NCI-H1417 (cell line): ENCODE measurements at regions not wholly inside any gene's neighbourhood (a gene's known extent, or its start where the extent isn't known, plus 50 kb on each side); places are given as distances from the start of the nearest gene placed in this dataset.
A peak's percentile ranks its signal among the peaks of the same experiment; 100 is the strongest.

Experiments
- DNase-seq, 3 experiments: peaks; one replicate each; lab custom pipeline; 2025; lab: John Stamatoyannopoulos, UW

DNA sequence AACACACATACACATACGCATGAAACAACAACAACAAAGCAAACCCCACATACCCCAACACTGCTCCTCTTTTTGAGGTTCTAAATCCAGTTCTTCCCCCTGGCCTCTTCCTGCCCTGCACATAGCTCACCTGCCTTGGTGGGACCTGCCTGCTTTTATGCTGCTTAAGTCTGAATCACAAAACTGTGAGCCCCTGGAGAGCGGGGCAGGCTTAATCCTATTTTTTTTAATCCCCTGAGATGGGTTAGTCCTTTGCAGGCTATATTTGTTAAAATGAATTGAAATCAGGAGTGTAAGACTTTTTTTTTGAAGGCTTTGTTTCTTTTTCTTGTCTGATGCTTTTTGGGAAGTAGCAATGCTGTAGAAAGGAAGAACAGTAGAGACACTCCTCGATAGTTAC is 84.6 kb upstream of the MAX start:
- no peak for DNase-seq

DNA sequence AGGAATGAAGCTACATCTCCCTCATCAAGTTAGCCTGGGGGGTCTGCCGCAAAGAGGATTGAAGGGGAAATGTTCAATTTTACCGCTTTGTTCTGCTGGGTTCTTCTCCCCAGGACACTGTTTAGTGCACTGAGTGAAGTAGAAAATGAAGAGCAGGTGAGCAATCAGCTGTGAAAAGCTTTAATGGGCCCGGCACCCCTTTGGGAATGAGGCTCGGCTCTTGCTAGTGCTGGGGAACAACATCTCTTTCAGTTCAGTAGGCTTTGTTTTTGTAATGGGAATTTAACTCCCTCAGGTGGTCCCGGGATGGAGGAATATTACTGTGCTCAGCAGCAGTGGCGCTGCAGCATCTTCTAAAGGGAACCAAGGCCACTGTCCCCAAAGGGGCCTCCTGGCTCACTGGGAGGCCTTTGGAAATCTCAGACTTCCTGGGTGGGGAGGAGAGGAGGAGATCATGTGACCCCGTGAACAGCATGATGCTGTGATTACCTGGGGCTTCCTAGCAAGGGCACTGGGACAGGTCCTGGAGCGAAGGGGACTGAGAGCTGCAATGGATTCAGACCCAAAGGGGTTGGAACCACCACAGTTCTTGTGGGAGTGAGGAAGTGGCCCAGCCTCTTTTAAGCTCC is 85.2 kb upstream of the MAX start:
- peak in 2 of 3 experiments; percentile 16 to 38 for DNase-seq

DNA sequence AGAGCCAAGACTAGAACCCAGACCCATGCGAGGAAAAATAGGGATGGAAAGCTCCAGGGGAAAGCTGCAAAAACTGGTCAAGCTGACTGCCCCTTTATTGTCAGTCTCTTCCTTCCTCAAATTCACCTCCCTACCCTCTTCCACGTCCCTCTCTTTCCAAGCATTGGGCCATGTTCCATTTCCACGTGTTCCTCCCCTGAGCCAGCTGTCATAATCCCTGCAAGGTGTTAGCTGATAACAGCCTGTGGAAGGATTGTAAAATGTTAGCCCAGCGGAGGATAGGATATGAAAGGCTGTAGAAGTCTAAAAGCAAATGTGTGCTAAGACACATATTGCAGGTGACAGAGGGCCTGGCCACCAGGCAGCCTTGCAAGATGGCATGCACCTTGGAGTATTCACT is 88.0 kb upstream of the MAX start:
- DNase-seq, result no peak

DNA sequence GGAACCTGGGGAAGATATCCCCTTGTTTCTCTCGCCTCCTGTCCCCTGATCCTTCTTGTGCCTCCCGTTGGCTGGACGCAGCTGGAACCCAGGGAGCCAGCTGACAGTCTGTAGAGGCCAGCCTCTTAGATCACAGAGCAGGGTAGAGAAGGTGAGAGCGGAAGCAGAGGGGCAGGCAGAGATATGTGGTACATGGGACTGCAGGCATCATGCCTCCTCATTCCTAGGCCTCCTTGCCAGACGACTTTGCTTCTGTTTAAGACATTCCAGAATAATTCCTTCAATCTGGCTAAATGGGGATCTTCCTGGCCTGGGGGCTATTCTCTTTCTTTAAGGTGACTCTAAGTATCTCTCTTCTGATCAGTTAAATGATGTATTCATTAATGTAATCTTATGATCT is 89.4 kb upstream of the MAX start:
- DNase-seq, result no peak

DNA sequence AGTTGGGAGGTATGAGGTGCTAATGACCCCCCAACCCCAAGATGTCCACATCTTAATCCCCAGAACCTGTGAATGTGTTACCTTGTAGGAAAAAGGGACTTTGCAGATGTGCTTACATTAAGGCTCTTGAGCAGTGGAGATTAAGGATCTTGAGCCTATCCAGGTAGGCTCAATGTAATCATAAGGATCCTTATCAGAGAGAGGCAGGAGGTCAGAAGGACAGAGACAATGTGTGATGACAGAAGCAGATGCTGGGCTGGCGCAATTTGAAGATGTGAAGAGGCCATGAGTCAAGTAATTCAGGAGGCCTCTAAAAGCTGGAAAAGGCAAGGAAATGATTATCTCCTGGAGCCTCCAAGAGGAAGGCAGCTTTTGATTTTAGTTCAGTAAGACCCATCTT is 90.4 kb upstream of the MAX start:
- no peak for DNase-seq

DNA sequence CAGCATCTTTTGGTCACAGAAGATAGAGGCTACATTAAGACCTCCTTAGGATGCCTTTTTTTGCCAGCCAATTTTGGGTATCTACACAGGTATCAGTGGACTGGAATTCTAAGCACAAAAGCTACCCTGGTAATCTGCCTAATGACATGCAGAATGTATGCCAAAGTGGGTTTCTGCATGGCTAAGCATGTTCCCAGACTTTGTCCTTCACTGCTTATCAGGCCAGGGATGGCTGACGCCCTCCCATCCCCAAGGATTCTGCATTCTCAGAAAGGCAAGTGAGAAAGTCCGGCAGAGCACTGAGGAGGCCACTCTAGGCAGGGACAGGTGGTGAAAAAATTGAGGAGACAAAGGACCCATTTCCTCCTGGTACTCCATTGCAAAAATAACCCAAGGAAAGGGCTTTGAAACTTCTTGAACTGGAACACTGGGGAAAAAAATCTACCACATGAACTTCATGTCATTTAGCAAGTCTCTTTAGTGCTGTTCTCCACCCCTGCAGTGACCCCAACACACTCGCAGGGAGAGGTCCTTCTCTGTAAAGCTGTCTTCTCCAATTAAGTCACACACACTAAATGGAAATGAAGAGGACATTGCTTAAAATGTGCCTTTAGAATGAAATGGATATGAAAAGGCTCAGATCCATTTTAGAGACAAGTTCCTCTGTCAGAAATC is 91.7 kb upstream of the MAX start:
- DNase-seq, result no peak

DNA sequence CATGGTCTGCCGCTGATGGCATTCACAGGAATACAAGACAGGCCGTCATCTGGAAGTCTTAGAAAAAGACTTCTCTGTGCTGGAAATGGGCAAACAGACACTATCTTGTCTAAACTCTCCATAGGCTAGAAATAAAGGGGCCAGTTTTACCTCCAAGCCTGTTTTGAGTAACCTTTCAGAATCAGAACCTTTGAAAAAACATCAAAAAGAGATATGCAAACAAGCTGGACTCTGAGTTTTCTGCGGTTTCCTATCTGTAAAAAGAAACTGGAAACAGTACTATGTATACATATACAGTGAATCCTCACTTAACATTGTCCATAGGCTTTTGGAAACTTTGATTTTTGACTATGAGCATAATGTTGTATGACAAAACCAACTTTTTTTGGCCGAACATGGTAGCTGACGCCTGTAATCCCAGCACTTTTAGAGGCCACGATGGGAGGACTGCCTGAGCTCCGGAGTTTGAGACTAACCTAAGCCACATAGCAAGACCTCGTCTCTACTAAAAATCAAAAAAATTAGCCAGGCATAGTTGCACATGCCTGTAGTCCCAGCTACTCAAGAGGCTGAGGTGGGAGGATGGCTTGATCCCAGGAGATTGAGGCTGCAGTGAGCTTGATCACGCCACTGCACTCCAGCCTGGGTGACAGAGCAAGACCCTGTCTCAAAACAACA is 92.9 kb upstream of the MAX start:
- DNase-seq, result no peak

DNA sequence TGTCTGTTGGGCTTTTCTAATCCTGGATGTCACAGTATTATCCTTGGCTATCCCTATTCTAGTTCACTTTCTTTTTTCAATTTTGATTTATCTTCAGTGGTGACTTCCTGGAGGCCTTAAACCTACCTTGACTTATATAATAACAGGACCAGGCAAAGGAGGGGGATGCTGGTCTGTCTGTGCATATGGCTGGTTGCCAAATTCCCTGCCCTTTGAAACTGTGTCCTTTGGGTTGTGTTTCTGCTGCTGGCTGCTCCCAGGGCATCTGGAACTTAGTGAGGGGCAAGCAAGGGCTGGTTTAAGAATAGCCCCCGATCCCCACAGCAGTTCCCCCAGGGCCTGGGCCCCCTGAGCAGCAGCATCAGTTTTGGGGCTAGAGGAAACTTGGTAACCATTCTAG is 96.0 kb upstream of the MAX start:
- DNase-seq, result no peak

DNA sequence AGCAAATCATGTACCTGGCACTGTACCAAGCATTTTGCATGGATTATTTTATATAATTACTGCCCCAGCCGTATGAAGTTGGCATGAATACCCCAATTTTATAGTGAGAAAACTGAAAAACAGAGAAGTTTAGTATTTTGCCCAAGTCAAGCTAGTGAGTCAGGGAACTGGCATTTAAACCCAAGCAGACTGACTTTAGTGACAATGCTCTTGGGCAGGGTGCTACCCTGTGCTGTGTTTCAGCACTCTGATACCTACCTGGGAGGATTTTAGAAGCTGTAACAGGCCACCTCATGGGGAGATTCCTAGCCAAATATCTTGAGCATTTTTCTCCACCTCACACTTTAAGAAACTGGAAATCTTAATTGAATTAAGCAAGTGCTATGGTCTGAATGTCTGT is 98.1 kb upstream of the MAX start:
- no peak for DNase-seq

DNA sequence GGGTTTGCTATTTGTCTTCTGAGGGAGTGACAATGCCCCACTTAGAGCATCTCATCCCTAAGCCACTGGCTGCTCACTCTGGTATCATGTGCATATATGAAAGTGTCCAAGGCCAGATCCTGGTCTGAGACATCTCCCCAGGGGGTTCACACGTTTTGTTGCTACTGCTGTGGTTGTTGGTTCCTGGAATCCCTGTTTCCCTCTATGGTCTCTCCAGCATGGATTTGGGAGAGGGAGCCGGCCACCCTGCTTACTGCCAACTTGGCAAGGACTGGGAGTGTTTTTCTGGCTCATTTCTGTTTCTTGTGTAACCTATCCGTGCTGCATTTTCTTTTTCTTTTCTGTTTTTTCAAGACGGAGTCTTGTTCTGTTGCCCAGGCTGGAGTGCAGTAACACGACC is 101.3 kb upstream of the MAX start:
- no peak for DNase-seq

DNA sequence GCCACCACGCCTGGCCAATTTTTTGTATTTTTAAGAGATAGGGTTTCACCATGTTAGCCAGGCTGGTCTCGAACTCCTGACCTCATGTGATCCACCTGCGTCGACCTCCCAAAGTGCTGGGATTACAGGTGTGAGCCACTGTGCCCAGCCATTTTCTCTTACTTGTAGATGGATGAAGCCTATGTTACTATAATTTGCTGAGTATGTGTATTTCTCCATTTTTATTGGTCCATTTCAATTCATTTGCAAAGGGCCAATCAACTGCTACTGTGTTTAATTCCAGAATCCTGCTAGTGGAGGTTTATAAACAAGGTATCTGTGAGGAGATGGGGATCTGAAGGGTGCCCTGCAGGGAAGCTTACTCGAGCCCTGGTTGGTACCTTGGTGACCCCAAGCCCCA is 101.7 kb upstream of the MAX start:
- no peak for DNase-seq

DNA sequence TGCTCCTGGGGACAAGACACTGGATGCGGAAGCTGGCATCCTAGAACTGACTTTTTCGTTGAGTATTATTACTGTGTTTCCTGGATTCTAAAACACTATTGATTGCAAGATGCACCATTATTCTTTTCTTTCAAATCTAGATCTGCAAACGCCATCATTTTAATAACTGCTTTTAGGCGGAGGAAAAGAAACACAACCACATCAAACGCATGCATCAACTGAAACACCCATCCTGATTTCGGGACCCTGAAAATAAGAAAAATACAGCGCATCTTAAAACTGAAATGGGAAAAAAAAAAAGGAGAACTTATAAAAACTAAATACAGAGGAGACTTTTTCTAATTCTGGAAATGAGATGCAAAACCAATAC is 103.7 kb upstream of the MAX start:
- no peak for DNase-seq

DNA sequence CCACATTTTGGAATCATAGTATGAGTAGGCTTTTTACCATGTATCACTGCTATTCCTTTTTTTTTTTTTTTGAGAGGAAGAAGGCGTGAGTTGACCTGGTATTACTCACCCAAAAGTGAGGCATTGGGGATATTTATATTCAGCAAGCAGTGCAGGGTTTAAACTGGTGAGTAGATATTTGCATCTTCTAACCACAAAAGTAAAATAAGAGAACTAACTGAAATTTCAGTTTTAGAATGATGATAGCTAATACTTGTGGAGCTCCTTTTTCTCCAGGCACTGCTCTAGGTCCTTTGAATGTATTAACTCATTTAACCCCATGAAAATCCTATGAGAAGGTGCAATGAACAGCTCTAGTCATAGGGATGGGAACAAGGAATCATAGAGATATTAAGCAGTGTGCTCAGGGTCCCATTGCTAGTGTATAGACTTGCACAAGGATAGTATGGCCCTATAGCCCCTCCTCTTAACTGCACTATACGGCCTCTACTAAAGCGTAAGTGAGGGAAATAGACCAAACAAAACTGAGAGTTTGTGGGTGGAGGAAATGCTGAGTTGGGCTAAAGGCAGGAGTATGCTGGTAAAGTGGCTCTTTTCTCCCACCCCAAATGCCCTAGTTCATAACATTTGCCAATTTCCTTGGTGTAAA is 104.3 kb upstream of the MAX start:
- DNase-seq, result no peak

DNA sequence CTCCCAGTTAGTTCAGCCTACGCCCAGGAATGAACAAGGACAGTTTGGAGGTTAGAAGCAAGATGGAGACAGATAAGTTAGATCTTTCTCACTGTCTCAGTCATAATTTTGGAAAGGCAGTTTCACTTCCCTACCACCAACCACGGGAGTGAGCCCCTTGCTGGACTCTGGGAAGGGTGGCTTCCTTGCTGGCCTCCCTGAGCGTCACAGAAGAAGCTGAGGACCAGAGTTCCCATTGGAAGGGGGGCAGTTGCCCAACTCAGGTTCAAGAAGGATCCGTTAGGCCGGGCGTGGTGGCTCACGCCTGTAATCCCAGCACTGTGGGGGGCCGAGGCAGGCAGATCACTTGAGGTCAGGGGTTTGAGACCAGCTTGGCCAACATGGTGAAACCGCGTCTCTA is 106.2 kb upstream of the MAX start:
- DNase-seq, result no peak

DNA sequence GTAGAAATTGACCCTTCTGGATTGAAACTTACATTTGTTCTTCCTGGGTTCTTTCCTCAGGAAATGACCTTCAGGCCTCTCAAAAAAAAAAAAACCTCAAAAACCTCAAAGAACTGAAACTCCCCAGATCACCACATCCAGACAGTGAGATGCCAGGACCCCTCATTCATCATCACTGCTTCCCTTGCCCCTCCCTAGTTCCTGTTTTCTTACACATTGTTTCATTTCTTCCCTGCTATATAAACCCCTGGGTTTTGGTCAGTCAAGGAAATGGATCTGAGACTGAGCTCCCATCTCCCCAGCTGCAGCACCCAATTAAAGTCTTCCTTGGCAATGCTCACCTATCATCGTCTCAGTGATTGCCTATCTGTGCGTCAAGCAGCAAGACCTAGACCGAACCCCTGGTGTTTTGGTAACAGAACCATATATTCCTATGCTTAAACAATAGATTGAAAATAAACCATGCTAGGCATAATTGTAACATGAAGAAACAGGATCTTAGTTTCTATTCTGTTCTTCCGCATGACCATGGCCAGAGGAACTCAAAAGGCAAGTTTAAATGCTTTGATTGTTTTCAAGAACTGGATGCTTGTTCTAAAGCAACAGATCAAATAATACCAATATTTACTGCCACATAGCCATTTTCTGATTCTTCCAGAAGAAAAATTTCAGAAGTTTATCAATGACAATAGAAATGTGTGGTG is 108.0 kb upstream of the MAX start:
- DNase-seq, result no peak

DNA sequence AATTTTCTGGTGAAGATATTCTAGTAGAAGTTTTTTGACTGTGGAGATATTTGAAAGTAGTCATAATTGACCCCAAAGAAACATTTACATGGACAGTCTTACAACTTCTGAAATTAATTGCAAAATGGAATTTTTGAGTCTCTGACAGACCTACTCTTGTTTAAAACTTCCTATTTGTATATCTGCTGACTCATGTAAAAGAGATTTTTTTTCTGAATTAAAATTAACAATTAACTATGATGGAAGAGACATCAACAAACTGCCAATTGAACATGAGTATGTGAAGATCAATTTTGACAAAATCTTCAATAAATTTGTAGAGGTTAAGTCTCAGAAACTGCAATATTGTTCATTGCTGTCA is 108.5 kb upstream of the MAX start:
- DNase-seq, result no peak

DNA sequence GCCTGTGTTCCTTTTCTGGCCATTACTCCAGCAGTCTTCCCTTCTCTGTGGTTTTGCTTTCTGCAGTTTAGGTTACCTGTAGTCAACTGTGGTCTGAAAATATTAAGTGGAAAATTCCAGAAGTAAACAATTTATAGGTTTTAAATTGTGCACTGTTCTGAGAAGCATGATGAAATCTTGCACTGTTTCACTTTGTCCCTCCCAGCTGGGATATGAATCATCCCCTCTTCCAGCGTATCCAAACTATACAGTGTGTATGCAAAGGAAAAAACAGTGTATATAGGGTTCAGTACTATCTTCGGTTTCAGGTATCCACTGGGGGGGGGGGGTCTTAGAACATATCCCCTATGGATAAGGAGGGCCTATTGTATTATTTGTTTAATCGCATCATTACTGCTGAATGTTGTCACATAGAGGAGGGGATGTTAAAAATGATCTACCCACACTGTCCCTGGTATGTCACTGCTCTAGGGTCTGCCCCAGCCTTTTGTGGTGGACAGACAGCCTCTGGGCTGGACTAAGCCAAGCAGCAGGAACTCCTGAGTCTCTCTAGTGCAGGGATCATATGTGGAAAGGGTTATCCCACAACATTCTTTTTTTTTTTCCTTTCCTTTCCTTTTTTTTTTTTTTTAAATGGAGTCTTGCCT is 109.1 kb upstream of the MAX start:
- DNase-seq, result no peak

DNA sequence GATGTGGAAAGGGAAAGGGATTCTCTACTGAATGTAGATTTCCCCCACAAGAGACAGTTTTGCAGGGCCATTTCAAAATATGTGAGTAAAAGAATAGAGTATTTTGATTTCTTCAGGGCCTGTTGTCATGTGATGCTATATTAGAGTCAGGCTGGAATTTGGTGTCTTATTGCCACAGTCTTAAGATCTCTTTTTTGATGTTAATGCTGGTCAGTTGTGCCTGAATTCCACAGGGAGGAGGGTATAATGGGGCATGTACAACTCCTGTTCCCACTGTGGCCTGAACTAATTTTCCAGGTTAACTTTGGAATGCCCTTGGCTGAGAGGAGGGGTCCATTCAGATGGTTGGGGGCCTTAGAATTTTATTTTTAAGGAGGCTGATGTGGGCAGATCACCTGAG is 111.0 kb upstream of the MAX start:
- no peak for DNase-seq

DNA sequence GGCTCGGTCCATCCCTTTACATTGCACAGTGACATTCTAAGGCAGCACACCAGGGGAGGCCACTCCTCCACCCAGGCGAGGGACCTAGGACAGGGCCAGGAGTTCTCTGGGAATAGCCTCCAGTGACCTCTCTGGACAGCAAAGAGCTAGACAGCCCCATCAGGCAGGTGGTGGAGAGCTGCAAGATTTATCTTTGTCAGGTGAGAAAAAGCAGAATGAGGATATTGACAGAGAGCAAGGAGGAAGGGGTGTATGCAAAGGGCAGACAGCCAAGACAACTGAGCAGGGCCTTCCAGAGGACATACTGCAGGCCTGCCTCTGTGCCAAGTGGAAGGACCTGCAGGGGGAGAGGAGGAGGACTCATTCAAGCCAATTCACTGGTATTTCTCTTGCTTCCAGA is 112.4 kb upstream of the MAX start:
- DNase-seq, result no peak

DNA sequence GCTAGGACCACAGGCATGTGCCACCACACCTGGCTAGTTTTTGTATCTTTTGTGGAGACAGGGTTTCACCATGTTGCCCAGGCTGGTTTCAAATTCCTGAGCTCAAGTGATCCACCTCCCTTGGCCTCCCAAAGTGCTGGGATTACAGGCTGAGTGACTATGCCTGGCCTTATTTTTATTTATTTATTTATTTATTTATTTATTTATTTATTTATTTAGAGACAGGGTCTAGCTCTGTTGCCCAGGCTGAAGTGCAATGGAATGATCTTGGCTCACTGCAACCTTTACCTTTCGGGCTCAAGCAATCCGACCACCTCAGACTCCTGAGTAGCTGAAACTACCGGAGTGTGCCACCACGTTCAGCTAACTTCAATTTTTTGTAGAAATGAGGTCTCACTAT is 117.0 kb upstream of the MAX start:
- no peak for DNase-seq

DNA sequence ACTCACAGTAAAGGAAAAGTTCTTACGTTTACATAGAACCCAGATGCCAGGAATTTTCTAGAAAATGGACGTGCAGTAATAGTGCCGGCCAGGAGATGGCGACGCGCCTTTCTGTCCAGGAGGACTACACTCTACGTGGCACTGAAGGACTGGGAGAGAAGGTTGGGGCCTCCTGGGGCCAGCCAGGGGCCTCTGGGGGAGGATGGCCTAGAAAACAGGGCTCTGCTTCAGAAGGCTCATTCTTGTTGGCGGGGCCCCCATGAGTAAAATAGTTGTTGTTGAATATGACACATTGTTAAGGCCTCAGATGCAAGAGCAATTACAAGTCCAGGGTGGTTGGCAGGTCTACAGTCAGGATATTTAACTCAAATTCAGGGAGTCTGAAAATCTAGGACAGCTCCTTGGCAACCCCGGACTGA is 120.1 kb upstream of the MAX start:
- DNase-seq, result peak in 2 of 3 experiments; percentile 7 to 53

DNA sequence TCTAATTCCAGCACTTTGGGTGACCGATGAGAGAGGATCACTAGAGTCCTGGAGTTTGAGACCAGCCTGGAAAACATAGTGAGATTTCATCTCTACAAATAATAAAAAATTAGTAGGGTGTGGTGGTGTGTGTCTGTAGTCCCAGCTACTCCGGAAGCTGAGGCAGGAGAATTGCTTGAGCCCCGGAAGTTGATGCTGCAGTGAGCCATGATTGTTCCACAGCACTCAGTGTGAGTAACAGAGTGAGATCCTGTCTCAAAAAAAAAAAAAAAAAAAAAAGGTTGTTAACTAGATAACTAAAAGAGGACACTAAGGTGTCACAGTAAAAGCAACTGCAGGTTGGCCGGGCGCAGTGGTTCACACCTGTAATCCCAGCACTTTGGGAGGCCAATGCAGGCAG is 121.3 kb upstream of the MAX start:
- DNase-seq, result no peak
